ENCODE measurements at regions not wholly inside any gene's neighbourhood (a gene's known extent, or its start where the extent isn't known, plus 50 kb on each side); places are given as distances from the start of the nearest gene placed in this dataset.

DNA sequence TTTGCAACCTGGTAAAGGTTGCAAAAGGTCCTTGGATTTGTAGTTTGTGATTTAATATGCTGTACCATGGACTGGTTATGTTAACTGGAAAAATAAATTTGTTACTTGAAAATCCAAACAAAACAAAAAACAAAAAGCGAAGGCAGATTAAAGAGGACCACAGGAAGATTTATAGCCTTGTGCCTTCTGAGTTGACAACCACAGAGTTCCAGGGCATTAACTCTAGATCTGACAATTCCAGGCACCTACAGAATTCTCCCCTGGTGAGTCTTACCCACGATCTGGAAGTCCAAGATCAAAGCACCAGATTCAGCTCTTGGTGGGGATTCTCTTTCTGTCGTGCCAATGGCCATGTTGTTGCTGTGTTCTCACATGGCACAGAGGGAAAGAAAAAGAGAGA, 107.9 kb upstream of the SELENOP start:
- TF ChIP-seq, protein P1, sequence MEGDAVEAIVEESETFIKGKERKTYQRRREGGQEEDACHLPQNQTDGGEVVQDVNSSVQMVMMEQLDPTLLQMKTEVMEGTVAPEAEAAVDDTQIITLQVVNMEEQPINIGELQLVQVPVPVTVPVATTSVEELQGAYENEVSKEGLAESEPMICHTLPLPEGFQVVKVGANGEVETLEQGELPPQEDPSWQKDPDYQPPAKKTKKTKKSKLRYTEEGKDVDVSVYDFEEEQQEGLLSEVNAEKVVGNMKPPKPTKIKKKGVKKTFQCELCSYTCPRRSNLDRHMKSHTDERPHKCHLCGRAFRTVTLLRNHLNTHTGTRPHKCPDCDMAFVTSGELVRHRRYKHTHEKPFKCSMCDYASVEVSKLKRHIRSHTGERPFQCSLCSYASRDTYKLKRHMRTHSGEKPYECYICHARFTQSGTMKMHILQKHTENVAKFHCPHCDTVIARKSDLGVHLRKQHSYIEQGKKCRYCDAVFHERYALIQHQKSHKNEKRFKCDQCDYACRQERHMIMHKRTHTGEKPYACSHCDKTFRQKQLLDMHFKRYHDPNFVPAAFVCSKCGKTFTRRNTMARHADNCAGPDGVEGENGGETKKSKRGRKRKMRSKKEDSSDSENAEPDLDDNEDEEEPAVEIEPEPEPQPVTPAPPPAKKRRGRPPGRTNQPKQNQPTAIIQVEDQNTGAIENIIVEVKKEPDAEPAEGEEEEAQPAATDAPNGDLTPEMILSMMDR (conservative IDR thresholded peaks at IDR 0.05) = no peak
- TF ChIP-seq EZH2 (IDR thresholded peaks at IDR 0.05; ENCODE audit: low read depth) = no peak
